A549 (cell line): ENCODE measurements at regions not wholly inside any gene's neighbourhood (a gene's known extent, or its start where the extent isn't known, plus 50 kb on each side); places are given as distances from the start of the nearest gene placed in this dataset.

Experiments used
- ATAC-seq, 2 experiments: fragments of 200-7000 bp in 1 of 2; fragments of >200 bp in 1 of 2; cut with Nextera tagmentation in 1 of 2; cut with Tn5 transposase in 1 of 2; 3 replicates each; pipeline versions ENCODE4 v1.8.0 to v1.9.1; 2018 to 2020; ENCODE audit warnings: mild to moderate bottlenecking in 1 of 2, moderate library complexity in 1 of 2
- CTCF ChIA-PET: fragments of 300-600 bp; sonication (Branson Sonifier 250); formaldehyde crosslinking; extraction: SDS; loops from one replicate; lab custom pipeline; 2021; ENCODE audit warnings: antibody characterized with exemption, inconsistent platforms; lab: Yijun Ruan, JAX
- POLR2A ChIA-PET: fragments of 350-600 bp; formaldehyde crosslinking; extraction: SDS; loops from one replicate; lab custom pipeline; 2021; ENCODE audit warnings: antibody characterized with exemption, inconsistent platforms; lab: Yijun Ruan, JAX
- DNase-seq, 2 experiments: peaks; one replicate each; pipeline versions ENCODE4 v3.0.0 to v3.0.0-alpha.2; 2011 to 2016; ENCODE audit warnings: low read depth in 1 of 2, low spot score in 1 of 2
- FAIRE-seq: peaks from 2 replicates; lab custom pipeline; 2011; peaks lifted over from hg19 to GRCh38; lab: Jason Lieb, UNC
- H3K27ac ChIP-seq, 2 experiments: fragments of >200 bp; sonication (Bioruptor Twin); formaldehyde crosslinking; 3 replicates each; pipeline ENCODE4 v1.5.1; 2016 to 2017
- H3K4me1 ChIP-seq: fragments of >200 bp; sonication (Bioruptor Twin); formaldehyde crosslinking; 3 replicates; pipeline ENCODE4 v1.6.1; 2016
- H3K4me2 ChIP-seq: fragments of >200 bp; sonication (Bioruptor Twin); formaldehyde crosslinking; 3 replicates; pipeline ENCODE4 v1.6.1; 2016
- H3K4me3 ChIP-seq: fragments of >200 bp; sonication (Bioruptor Twin); formaldehyde crosslinking; 3 replicates; pipeline ENCODE4 v1.5.1; 2016
- H3K9me3 ChIP-seq: fragments of >200 bp; sonication (Bioruptor Twin); formaldehyde crosslinking; 3 replicates; pipeline ENCODE4 v1.6.1; 2016
- BCL3 ChIP-seq: fragments of >200 bp; sonication (Bioruptor Twin); formaldehyde crosslinking; IDR thresholded peaks from 3 replicates; pipeline ENCODE4 v1.6.1; 2016
- BHLHE40 ChIP-seq: IDR thresholded peaks from 2 replicates; pipeline ENCODE4 v1.6.1; 2012; ENCODE audit warnings: low read depth, low read length, inconsistent platforms
- CEBPB ChIP-seq, 2 experiments: fragments of >200 bp in 1 of 2; sonication (Bioruptor Twin) in 1 of 2; formaldehyde crosslinking in 1 of 2; IDR thresholded peaks; 2 replicates each; pipeline ENCODE4 v1.6.1; 2012 to 2016
- CHD2 ChIP-seq: fragments of 150-350 bp; IDR thresholded peaks from 2 replicates; pipeline ENCODE4 v1.6.1; 2014; ENCODE audit warnings: low read length; ENCODE audit not compliant: partially characterized antibody
- CHD4 ChIP-seq: fragments of 200-600 bp; sonication (generic); IDR thresholded peaks from 2 replicates; pipeline ENCODE4 v1.6.1; 2016; ENCODE audit warnings: antibody characterized with exemption, mild to moderate bottlenecking, borderline replicate concordance
- EP300 ChIP-seq, 2 experiments: fragments of >200 bp; sonication (Bioruptor Twin); formaldehyde crosslinking; IDR thresholded peaks; 2 replicates in 1 of 2; 3 replicates in 1 of 2; pipeline ENCODE4 v1.6.1; 2016 to 2017
- HDAC2 ChIP-seq: fragments of 200-600 bp; sonication (generic); IDR thresholded peaks from 2 replicates; pipeline ENCODE4 v1.6.1; 2016
- KDM5A ChIP-seq: fragments of 200-600 bp; sonication (generic); IDR thresholded peaks from 2 replicates; pipeline ENCODE4 v1.6.1; 2016; ENCODE audit warnings: antibody characterized with exemption, mild to moderate bottlenecking
- MAFK ChIP-seq: fragments of 450-650 bp; IDR thresholded peaks from 2 replicates; pipeline ENCODE4 v1.6.1; 2014; ENCODE audit not compliant: partially characterized antibody
- MYC ChIP-seq: IDR thresholded peaks from 2 replicates; pipeline ENCODE4 v1.6.1; 2012; ENCODE audit warnings: mild to moderate bottlenecking, inconsistent platforms, low read length, improper control_type of control experiment, borderline replicate concordance
- NFE2L2 ChIP-seq: fragments of 150-350 bp; conservative IDR thresholded peaks from 2 replicates; pipeline ENCODE4 v1.6.1; 2014; ENCODE audit warnings: low read length
- NPAS2 ChIP-seq: fragments of 250-450 bp; sonication (Bioruptor Pico); IDR thresholded peaks from 2 replicates; pipeline ENCODE4 v1.8.0; 2022; ENCODE audit warnings: mild to moderate bottlenecking, moderate library complexity, borderline replicate concordance
- NR3C1 ChIP-seq: fragments of >200 bp; sonication (Bioruptor Twin); formaldehyde crosslinking; IDR thresholded peaks from 3 replicates; pipeline ENCODE4 v1.6.1; 2017
- PBX3 ChIP-seq: IDR thresholded peaks from 2 replicates; pipeline ENCODE4 v1.6.1; 2012
- PHF8 ChIP-seq: fragments of 200-600 bp; sonication (generic); IDR thresholded peaks from 2 replicates; pipeline ENCODE4 v1.6.1; 2016; ENCODE audit warnings: low read depth, mild to moderate bottlenecking, antibody characterized with exemption, moderate library complexity, borderline replicate concordance
- RAD21 ChIP-seq, 2 experiments: fragments of >200 bp in 1 of 2; sonication (Bioruptor Twin) in 1 of 2; formaldehyde crosslinking in 1 of 2; IDR thresholded peaks in 1 of 2; conservative IDR thresholded peaks in 1 of 2; 2 replicates in 1 of 2; 3 replicates in 1 of 2; pipeline ENCODE4 v1.6.1; 2012 to 2018; ENCODE audit warnings: inconsistent platforms in 1 of 2
- RCOR1 ChIP-seq: fragments of 150-350 bp; IDR thresholded peaks from 2 replicates; pipeline ENCODE4 v1.6.1; 2014; ENCODE audit warnings: antibody characterized with exemption, low read length, low read depth
- RFX5 ChIP-seq: fragments of 450-650 bp; IDR thresholded peaks from 2 replicates; pipeline ENCODE4 v1.7.1; 2014; ENCODE audit warnings: antibody characterized with exemption, mild to moderate bottlenecking, moderate library complexity
- SMC3 ChIP-seq: fragments of >200 bp; sonication (Bioruptor Twin); formaldehyde crosslinking; IDR thresholded peaks from 3 replicates; pipeline ENCODE4 v1.6.1; 2018; ENCODE audit warnings: inconsistent platforms
- TFCP2L1 ChIP-seq: fragments of 250-450 bp; sonication (Bioruptor Pico); IDR thresholded peaks from 2 replicates; pipeline ENCODE4 v1.5.0; 2021; ENCODE audit warnings: mild to moderate bottlenecking
- TP53 ChIP-seq: fragments of 250-450 bp; sonication (Bioruptor Pico); IDR thresholded peaks from 2 replicates; pipeline ENCODE4 v1.5.0; 2021; ENCODE audit warnings: mild to moderate bottlenecking, moderate library complexity
- ZFP36 ChIP-seq: fragments of 450-650 bp; IDR thresholded peaks from 2 replicates; pipeline ENCODE4 v1.6.1; 2014; ENCODE audit warnings: borderline replicate concordance; ENCODE audit not compliant: partially characterized antibody
- WGBS: methylation state at CpG from one replicate; pipeline ENCODE4 v1.1.6; 2017; ENCODE audit errors: missing lambda C conversion rate; 5-methylcytosine and 5-hydroxymethylcytosine counted together
- TF ChIP-seq, protein P1 (sequence below): fragments of 250-450 bp; sonication (Bioruptor Pico); IDR thresholded peaks from 2 replicates; pipeline ENCODE4 v1.5.0; 2020; ENCODE audit warnings: low read depth, mild to moderate bottlenecking, moderate library complexity
- TF ChIP-seq, protein P2 (sequence below): fragments of 150-350 bp; IDR thresholded peaks from 2 replicates; pipeline ENCODE4 v1.6.1; 2014; ENCODE audit warnings: low read depth, mild to moderate bottlenecking, low read length

GRCh38 chr2:79355569-79355968 lies 157.3 kb upstream of the CTNNA2 start:
- no peak for ATAC-seq
- TF ChIP-seq TFCP2L1 (no peak), MAFK (peak; percentile 48), RAD21 (conservative IDR thresholded peaks at IDR 0.05 in 1 of 2, IDR thresholded peaks at IDR 0.05 in 1 of 2) (no peak)
- TF ChIP-seq, all 56 proteins: peak for 1
- ChIA-PET CTCF (no interaction called here), POLR2A (no interaction called here)
- no peak for FAIRE-seq
- no peak overlapping the region for H3K4me3 ChIP-seq
- H3K9me3 ChIP-seq = peaks cover 13% of the 10 kb centered on the region; the same call in 2 of the 3 replicates
- no peak for DNase-seq
- H3K4me2 ChIP-seq = no peak overlapping the region
- H3K27ac ChIP-seq = no peak overlapping the region
- no peaks in the 10 kb centered on the region for H3K4me1 ChIP-seq
- 0% methylated on average over 1 of the region's 1 CpG for WGBS

DNA sequence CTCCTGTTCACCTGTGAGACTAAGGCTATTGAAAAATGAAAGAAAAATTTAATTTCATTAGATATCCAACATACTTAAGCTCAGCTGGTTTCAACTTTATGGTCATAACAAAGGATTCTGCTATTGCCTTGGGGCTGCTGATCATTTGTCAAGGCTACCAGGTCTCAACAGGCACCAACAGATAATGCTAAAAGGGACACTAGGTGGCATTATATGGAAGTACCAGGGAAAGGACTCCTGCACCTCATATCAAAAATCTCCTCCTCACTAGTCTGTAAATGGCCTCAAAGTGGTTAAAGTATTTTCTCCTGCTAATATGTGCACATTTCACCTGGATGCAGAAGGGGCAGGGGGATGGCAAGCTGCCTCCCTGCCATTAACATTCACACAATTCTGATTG lies 167.9 kb upstream of the REG3A start:
- no peak for ATAC-seq
- POLR2A ChIA-PET = no interaction called here
- no peak for DNase-seq
- H3K4me2 ChIP-seq = no peak overlapping the region
- no peak for FAIRE-seq
- CTCF ChIA-PET = interaction anchor here (1.6 kb wide), 1 partner anchor 10 kb away, joined by 4 read pairs; no protein-coding TSS in a partner anchor
- H3K4me3 ChIP-seq = no peak overlapping the region
- TF ChIP-seq PHF8 (no peak), BCL3 (no peak), RFX5 (no peak)
- H3K4me1 ChIP-seq = no peaks in the 10 kb centered on the region
- peaks cover 4% of the 10 kb centered on the region; the same call in 1 of the 3 replicates for H3K9me3 ChIP-seq
- no peak overlapping the region for H3K27ac ChIP-seq

DNA sequence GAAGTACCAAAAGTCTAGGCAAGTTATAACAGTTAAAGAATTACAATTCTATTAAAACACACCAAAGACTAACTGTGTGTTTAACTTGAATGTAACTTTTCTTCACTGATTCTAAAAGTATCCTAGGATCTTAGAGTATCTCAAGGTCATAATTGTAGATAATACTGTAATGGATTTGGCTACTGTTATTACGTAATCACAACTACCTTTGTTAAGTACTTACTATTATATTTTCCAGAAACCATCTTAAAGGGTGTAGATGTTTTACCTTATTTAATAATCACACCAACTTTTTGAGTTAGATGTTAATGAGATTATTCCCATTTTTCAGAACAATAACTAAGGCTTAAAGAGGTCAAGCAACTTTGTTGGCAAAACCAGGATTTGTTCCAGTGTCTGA lies 161.3 kb upstream of the REG3A start:
- H3K4me3 ChIP-seq = no peak overlapping the region
- H3K9me3 ChIP-seq = peaks cover 2% of the 10 kb centered on the region; the same call in 1 of the 3 replicates
- no peak for DNase-seq
- H3K4me2 ChIP-seq = no peak overlapping the region
- no peak overlapping the region for H3K27ac ChIP-seq
- CTCF ChIA-PET = interaction anchor here (1.6 kb wide), 1 partner anchor 535 kb away, joined by 3 read pairs; no protein-coding TSS in a partner anchor
- no peaks in the 10 kb centered on the region for H3K4me1 ChIP-seq
- no peak for TF ChIP-seq CHD2
- TF ChIP-seq, all 56 proteins: peak for 0
- POLR2A ChIA-PET = no interaction called here
- 15% methylated on average over 1 of the region's 1 CpG for WGBS
- FAIRE-seq = no peak
- no peak for ATAC-seq

DNA sequence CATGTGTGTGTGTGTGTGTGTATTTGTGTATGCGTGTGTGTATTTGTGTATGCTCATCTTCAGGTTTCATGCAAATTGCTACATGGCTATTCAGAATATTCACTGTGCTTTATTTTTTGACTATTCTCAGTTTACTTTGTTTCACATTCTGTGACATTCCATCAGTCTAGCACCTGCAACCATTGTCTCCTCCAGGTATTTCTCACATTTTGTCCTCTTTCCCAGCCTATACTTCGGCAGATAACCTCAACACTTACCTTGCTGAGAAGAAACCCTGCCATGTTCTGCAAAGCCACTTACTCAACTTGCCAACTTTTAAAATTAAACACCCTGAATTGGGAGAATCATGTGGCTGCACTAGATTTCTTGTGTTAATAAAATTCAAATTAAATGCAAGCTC lies 135.4 kb upstream of the REG3A start:
- DNase-seq (no peak), FAIRE-seq (no peak), ATAC-seq (no peak)
- CTCF ChIA-PET = no interaction called here
- POLR2A ChIA-PET = no interaction called here
- 28% methylated on average over 2 of the region's 2 CpGs for WGBS
- H3K4me2 ChIP-seq = no peak overlapping the region
- peaks cover 4% of the 10 kb centered on the region; the same call in 1 of the 3 replicates for H3K9me3 ChIP-seq
- no peak overlapping the region for H3K27ac ChIP-seq
- no peak for TF ChIP-seq NFE2L2
- no peak overlapping the region for H3K4me3 ChIP-seq
- H3K4me1 ChIP-seq = no peaks in the 10 kb centered on the region

DNA sequence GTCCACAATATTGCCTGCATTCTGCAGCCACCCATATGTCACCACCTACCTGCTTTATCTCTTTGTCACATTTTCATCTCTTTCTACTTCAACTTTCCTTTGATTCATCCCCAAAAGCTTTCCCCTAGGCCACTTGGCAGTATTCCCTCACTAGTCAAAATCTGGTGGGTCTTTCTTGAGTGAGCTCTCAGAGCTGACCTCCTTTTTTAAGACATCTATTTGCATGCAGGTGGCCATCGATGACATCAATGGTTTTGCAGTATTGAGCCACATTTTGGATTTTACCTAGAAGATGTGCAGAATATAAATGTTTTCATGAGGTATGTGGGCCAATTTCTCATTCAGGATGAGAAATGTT lies 133.4 kb upstream of the REG3A start:
- DNase-seq = no peak
- no peak for FAIRE-seq
- ChIA-PET CTCF (no interaction called here), POLR2A (no interaction called here)
- Histone ChIP-seq H3K4me3 (no peak overlapping the region), H3K9me3 (peaks cover 4% of the 10 kb centered on the region; the same call in 1 of the 3 replicates), H3K4me2 (no peak overlapping the region), H3K27ac (no peak overlapping the region), H3K4me1 (no peaks in the 10 kb centered on the region)
- 0% methylated on average over 1 of the region's 1 CpG for WGBS
- TF ChIP-seq ZFP36 (no peak), KDM5A (no peak), NPAS2 (CRISPR knock-in tag) (no peak), TP53 (CRISPR knock-in tag) (no peak), TFCP2L1 (no peak), EP300 (IDR thresholded peaks at IDR 0.05) (no peak), RCOR1 (no peak), SMC3 (no peak), BHLHE40 (no peak), CEBPB (IDR thresholded peaks at IDR 0.05) (no peak), NR3C1 (no peak), MYC (no peak), CHD2 (no peak), HDAC2 (no peak), PBX3 (no peak), CHD4 (no peak)
- TF ChIP-seq, protein P1, sequence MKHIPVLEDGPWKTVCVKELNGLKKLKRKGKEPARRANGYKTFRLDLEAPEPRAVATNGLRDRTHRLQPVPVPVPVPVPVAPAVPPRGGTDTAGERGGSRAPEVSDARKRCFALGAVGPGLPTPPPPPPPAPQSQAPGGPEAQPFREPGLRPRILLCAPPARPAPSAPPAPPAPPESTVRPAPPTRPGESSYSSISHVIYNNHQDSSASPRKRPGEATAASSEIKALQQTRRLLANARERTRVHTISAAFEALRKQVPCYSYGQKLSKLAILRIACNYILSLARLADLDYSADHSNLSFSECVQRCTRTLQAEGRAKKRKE (CRISPR knock-in tag) = no peak
- TF ChIP-seq, protein P2, sequence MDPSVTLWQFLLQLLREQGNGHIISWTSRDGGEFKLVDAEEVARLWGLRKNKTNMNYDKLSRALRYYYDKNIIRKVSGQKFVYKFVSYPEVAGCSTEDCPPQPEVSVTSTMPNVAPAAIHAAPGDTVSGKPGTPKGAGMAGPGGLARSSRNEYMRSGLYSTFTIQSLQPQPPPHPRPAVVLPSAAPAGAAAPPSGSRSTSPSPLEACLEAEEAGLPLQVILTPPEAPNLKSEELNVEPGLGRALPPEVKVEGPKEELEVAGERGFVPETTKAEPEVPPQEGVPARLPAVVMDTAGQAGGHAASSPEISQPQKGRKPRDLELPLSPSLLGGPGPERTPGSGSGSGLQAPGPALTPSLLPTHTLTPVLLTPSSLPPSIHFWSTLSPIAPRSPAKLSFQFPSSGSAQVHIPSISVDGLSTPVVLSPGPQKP = no peak
- ATAC-seq = no peak
